ENCODE measurements at regions not wholly inside any gene's neighbourhood (a gene's known extent, or its start where the extent isn't known, plus 50 kb on each side); places are given as distances from the start of the nearest gene placed in this dataset.

DNA sequence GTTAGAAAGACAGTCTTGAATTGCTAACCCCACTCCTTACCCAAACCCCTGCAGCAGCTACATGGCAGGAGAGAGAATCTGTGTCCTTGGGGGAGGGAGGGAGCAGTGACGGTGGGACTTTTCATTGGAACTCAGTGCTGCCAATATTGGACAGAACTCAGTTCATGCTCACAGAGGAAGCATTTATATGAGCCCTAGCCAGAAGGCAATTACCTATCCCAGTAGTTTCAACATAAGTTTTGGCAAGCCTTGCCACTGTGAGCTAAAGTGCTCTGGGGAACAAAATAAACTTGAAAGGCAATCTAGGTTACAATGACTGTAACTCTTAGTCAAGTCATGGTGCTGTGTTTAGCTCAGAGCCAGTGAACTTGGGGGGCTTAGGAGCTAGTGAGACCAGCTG is 1013.4 kb upstream of the COX7C start:
- TF ChIP-seq, protein P1, sequence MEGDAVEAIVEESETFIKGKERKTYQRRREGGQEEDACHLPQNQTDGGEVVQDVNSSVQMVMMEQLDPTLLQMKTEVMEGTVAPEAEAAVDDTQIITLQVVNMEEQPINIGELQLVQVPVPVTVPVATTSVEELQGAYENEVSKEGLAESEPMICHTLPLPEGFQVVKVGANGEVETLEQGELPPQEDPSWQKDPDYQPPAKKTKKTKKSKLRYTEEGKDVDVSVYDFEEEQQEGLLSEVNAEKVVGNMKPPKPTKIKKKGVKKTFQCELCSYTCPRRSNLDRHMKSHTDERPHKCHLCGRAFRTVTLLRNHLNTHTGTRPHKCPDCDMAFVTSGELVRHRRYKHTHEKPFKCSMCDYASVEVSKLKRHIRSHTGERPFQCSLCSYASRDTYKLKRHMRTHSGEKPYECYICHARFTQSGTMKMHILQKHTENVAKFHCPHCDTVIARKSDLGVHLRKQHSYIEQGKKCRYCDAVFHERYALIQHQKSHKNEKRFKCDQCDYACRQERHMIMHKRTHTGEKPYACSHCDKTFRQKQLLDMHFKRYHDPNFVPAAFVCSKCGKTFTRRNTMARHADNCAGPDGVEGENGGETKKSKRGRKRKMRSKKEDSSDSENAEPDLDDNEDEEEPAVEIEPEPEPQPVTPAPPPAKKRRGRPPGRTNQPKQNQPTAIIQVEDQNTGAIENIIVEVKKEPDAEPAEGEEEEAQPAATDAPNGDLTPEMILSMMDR (IDR thresholded peaks at IDR 0.05): no peak
- TF ChIP-seq POLR2A (IDR thresholded peaks at IDR 0.05) (no peak), POLR2AphosphoS5 (IDR thresholded peaks at IDR 0.05) (no peak), EP300 (IDR thresholded peaks at IDR 0.05) (no peak)
